A673 (cell line): ENCODE measurements at regions not wholly inside any gene's neighbourhood (a gene's known extent, or its start where the extent isn't known, plus 50 kb on each side); places are given as distances from the start of the nearest gene placed in this dataset.

Experiments used
- BruUV-seq: library from RNA; stranded (reverse); fragments of 400-500 nt; replicated peaks from 2 replicates; lab custom pipeline; 2021; lab: Mats Ljungman, UMichigan
- CTCF ChIA-PET: fragments of 300-600 bp; sonication (Branson Sonifier 250); formaldehyde crosslinking; loops from one replicate; lab custom pipeline; 2022; ENCODE audit warnings: antibody characterized with exemption; lab: Charles Lee
- POLR2A ChIA-PET: fragments of 300-600 bp; sonication (Branson Sonifier 250); formaldehyde crosslinking; loops from one replicate; lab custom pipeline; 2022; ENCODE audit warnings: antibody characterized with exemption; ENCODE audit not compliant: low non-redundant PET; lab: Charles Lee
- DNase-seq: peaks from one replicate; pipeline ENCODE4 v3.0.0-alpha.2; 2015; ENCODE audit warnings: low spot score
- H3K27ac ChIP-seq: fragments of 200-600 bp; sonication (generic); 2 replicates; pipeline ENCODE4 v1.5.1; 2016; ENCODE audit warnings: mixed run types, low read depth, mild to moderate bottlenecking, mixed read lengths, antibody characterized with exemption, low read length; ENCODE audit not compliant: poor library complexity, severe bottlenecking
- H3K27me3 ChIP-seq: fragments of 200-600 bp; sonication (generic); replicated peaks from 2 replicates; pipeline ENCODE4 v1.6.1; 2017; ENCODE audit warnings: mixed run types, low read depth, mild to moderate bottlenecking, mixed read lengths, antibody characterized with exemption, low read length; ENCODE audit not compliant: insufficient read depth, poor library complexity
- H3K36me3 ChIP-seq: fragments of 200-600 bp; sonication (generic); 2 replicates; pipeline ENCODE4 v1.6.1; 2016; ENCODE audit warnings: mixed run types, mild to moderate bottlenecking, mixed read lengths, antibody characterized with exemption, low read length; ENCODE audit not compliant: insufficient read depth, poor library complexity, severe bottlenecking
- H3K4me1 ChIP-seq: fragments of 200-600 bp; sonication (generic); 2 replicates; pipeline ENCODE4 v1.6.1; 2017; ENCODE audit warnings: mixed run types, mild to moderate bottlenecking, mixed read lengths, antibody characterized with exemption, low read length; ENCODE audit not compliant: insufficient read depth, poor library complexity, severe bottlenecking
- H3K4me3 ChIP-seq: fragments of 200-600 bp; sonication (generic); 2 replicates; pipeline ENCODE4 v1.5.1; 2016; ENCODE audit warnings: low read depth, mixed run types, mild to moderate bottlenecking, mixed read lengths, low read length; ENCODE audit not compliant: poor library complexity, severe bottlenecking
- H3K9me3 ChIP-seq: fragments of 200-600 bp; sonication (generic); 2 replicates; pipeline ENCODE4 v1.6.1; 2016; ENCODE audit warnings: mixed run types, low read depth, mild to moderate bottlenecking, mixed read lengths, antibody characterized with exemption, low read length; ENCODE audit not compliant: poor library complexity, severe bottlenecking
- EZH2 ChIP-seq: fragments of 200-600 bp; sonication (generic); IDR thresholded peaks from 2 replicates; pipeline ENCODE4 v1.6.1; 2017; ENCODE audit warnings: borderline replicate concordance, low read depth, mild to moderate bottlenecking, mixed read lengths, antibody characterized with exemption, low read length; ENCODE audit not compliant: poor library complexity, severe bottlenecking
- intact Hi-C: fragments of 100-400 bp; cut with micrococcal nuclease; formaldehyde crosslinking; loops from one replicate; pipeline ENCODE4 v1.10.0; 2022; ENCODE audit not compliant: unreplicated experiment
- TF ChIP-seq, protein P1 (sequence below): fragments of 300-800, 200-600 bp; sonication (generic); conservative IDR thresholded peaks from 2 replicates; pipeline ENCODE4 v1.5.1; 2017; ENCODE audit warnings: low read depth, mild to moderate bottlenecking, antibody characterized with exemption, low read length, moderate library complexity, mixed read lengths

DNA sequence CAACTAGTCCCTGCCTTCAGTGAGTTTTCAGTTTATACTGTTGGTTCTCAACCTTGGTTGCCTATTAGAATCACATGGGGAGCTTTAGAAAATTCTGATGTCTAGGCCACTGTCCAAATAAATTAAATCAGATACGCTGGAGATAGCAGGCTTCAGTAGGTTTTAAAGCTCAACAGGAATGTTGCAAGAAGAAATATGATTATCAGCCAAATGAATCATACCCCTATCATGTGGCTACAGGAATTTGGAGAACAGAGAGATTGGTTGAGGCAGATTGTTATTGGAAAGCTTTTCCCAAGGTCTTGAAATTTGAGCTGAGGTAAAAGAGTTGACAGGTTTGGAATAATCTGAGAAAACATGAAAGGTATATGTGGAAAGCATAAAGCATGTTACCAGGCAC lies 125.3 kb downstream of the WIF1 start:
- H3K4me3 ChIP-seq = no peak overlapping the region
- no peak for DNase-seq
- no peaks in the 10 kb centered on the region for H3K4me1 ChIP-seq
- POLR2A ChIA-PET = no interaction called here
- no peak overlapping the region for H3K27ac ChIP-seq
- no peaks in the 10 kb centered on the region for H3K36me3 ChIP-seq
- H3K9me3 ChIP-seq = no peaks in the 10 kb centered on the region
- no peak for TF ChIP-seq EZH2
- TF ChIP-seq, protein P1, sequence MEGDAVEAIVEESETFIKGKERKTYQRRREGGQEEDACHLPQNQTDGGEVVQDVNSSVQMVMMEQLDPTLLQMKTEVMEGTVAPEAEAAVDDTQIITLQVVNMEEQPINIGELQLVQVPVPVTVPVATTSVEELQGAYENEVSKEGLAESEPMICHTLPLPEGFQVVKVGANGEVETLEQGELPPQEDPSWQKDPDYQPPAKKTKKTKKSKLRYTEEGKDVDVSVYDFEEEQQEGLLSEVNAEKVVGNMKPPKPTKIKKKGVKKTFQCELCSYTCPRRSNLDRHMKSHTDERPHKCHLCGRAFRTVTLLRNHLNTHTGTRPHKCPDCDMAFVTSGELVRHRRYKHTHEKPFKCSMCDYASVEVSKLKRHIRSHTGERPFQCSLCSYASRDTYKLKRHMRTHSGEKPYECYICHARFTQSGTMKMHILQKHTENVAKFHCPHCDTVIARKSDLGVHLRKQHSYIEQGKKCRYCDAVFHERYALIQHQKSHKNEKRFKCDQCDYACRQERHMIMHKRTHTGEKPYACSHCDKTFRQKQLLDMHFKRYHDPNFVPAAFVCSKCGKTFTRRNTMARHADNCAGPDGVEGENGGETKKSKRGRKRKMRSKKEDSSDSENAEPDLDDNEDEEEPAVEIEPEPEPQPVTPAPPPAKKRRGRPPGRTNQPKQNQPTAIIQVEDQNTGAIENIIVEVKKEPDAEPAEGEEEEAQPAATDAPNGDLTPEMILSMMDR = no peak
- intact Hi-C loops = no loop called here
- CTCF ChIA-PET = no interaction called here
- H3K27me3 ChIP-seq = peaks cover 52% of the 10 kb centered on the region
- BruUV-seq = no TSS peak

DNA sequence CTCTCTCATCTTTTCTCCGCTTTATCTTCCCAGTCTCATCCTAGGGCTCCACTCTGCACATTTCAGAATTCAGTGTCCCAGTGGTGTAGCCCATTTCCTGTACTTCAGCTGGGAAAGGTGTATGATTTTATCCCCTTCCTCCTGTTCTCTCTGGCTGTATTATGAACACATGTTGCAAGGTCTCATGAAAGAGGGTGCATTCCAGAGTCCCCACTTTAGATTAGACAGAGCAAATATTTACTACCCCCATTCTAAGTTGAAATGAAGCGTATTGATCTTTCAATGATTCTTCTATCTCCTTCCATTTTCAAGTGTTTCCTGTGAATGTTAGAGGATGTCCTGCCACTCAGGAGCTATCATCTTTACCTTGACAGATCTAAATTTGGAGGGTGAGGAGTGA lies 123.2 kb downstream of the WIF1 start:
- no TSS peak for BruUV-seq
- Histone ChIP-seq H3K36me3 (no peaks in the 10 kb centered on the region), H3K4me1 (no peaks in the 10 kb centered on the region), H3K27me3 (peaks cover 48% of the 10 kb centered on the region), H3K9me3 (no peaks in the 10 kb centered on the region), H3K4me3 (no peak overlapping the region), H3K27ac (no peak overlapping the region)
- CTCF ChIA-PET = no interaction called here
- TF ChIP-seq EZH2 = no peak
- TF ChIP-seq, protein P1 = no peak
- POLR2A ChIA-PET = no interaction called here
- DNase-seq = no peak
- intact Hi-C loops = no loop called here

DNA sequence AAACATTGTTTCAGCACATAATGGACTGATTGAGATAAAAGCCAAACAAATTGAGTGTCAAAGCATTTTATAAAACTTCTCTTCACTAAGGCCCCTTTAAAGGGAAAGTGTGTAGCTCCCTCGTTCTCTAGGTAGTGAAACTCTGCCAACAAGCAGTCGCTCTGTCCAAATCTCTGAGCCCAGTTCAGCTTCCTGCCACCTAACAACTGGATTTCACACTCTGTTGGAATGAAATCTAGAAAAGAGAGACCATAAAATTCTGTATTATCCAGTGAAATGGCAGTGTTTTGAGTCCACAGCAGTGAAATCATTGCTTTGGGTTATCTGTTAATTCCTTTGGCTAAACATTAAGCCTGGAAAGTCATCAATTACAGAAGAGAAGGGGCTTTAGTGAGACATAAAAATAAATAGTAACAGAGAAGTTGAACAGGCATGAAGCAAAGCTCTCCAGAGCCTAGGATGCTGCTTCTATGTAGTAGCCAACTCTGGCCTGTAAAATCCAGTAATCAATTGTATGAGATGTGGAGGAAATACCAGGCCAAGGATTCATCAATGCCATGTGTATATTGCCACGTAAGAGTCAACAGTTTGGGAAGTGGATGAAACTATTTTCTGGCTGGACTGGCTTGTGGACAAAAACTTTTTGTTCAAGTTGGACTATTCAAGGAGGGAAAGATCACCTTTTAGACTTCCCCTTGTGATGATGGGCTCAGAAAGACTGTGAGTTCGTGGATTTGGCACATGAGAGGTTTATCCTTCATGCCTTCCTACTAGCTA lies 122.5 kb downstream of the WIF1 start:
- Histone ChIP-seq H3K9me3 (no peaks in the 10 kb centered on the region), H3K4me1 (no peaks in the 10 kb centered on the region), H3K27ac (no peak overlapping the region), H3K36me3 (no peaks in the 10 kb centered on the region), H3K4me3 (no peak overlapping the region), H3K27me3 (peaks cover 43% of the 10 kb centered on the region)
- intact Hi-C loops = no loop called here
- TF ChIP-seq, protein P1 = no peak
- TF ChIP-seq EZH2 = no peak
- ChIA-PET POLR2A (no interaction called here), CTCF (no interaction called here)
- BruUV-seq = no TSS peak
- DNase-seq = no peak
